Lung (tissue), 11 donors: ENCODE measurements at regions not wholly inside any gene's neighbourhood (a gene's known extent, or its start where the extent isn't known, plus 50 kb on each side); places are given as distances from the start of the nearest gene placed in this dataset.

Experiments used
- ATAC-seq: fragments of 200-7000 bp; cut with Tn5 transposase; one replicate; pipeline ENCODE4 v1.9.1; 2020; ENCODE audit warnings: moderate number of reproducible peaks; ENCODE audit not compliant: insufficient read depth, low FRiP score
- DNase-seq, 3 donors: peaks; one replicate each; pipeline ENCODE4 v3.0.0-alpha.2; 2013 to 2017
- H3K27ac ChIP-seq, 2 donors: one replicate each; pipeline ENCODE4 v1.5.1; 2013; ENCODE audit warnings: mild to moderate bottlenecking in 2 of 2, moderate library complexity in 2 of 2, control low read depth in 1 of 2, inconsistent platforms in 1 of 2, low read depth in 1 of 2, low read length in 1 of 2
- H3K27me3 ChIP-seq, 3 donors: one replicate each; pipeline ENCODE4 v1.5.1; 2013; ENCODE audit warnings: low read length in 2 of 3; ENCODE audit not compliant: control insufficient read depth in 3 of 3, insufficient read depth in 3 of 3
- H3K36me3 ChIP-seq, 4 donors: one replicate each; pipeline ENCODE4 v1.5.1; 2013; ENCODE audit warnings: low read length in 4 of 4, mild to moderate bottlenecking in 1 of 4, moderate library complexity in 1 of 4; ENCODE audit not compliant: control insufficient read depth in 4 of 4, insufficient read depth in 4 of 4
- H3K4me1 ChIP-seq, 5 donors: one replicate each; pipeline ENCODE4 v1.5.1; 2013; ENCODE audit warnings: low read length in 5 of 5, mild to moderate bottlenecking in 2 of 5, moderate library complexity in 1 of 5; ENCODE audit not compliant: control insufficient read depth in 5 of 5, insufficient read depth in 5 of 5
- H3K4me3 ChIP-seq: one replicate; pipeline ENCODE4 v1.5.1; 2013; ENCODE audit warnings: mild to moderate bottlenecking, control low read depth, moderate library complexity
- H3K9ac ChIP-seq, 2 donors: one replicate each; pipeline ENCODE4 v1.5.1; 2013; ENCODE audit warnings: low read length in 2 of 2, control low read depth in 1 of 2; ENCODE audit not compliant: insufficient read depth in 1 of 2
- H3K9me3 ChIP-seq, 4 donors: one replicate each; pipeline ENCODE4 v1.5.1; 2013; ENCODE audit warnings: low read length in 3 of 4, mild to moderate bottlenecking in 1 of 4, moderate library complexity in 1 of 4; ENCODE audit not compliant: control insufficient read depth in 4 of 4, insufficient read depth in 3 of 4
- WGBS, 2 donors: extraction: QIAGEN DNeasy Blood & Tissue Kit; methylation state at CpG; one replicate each; pipeline ENCODE4 v1.1.7; 2013; 5-methylcytosine and 5-hydroxymethylcytosine counted together
- TF ChIP-seq, protein P1 (sequence below): IDR thresholded peaks from 2 replicates; pipeline ENCODE4 v1.5.1; 2012; ENCODE audit warnings: mild to moderate bottlenecking; ENCODE audit errors: control extremely low read depth, extremely low read depth
- donor health status: control.
- donor health status: control.
- donor health status: Bipolar disorder and iron deficiency.
- donor health status: healthy.
- donor health status: DM: yes; HTN: yes; CAD: no.

DNA sequence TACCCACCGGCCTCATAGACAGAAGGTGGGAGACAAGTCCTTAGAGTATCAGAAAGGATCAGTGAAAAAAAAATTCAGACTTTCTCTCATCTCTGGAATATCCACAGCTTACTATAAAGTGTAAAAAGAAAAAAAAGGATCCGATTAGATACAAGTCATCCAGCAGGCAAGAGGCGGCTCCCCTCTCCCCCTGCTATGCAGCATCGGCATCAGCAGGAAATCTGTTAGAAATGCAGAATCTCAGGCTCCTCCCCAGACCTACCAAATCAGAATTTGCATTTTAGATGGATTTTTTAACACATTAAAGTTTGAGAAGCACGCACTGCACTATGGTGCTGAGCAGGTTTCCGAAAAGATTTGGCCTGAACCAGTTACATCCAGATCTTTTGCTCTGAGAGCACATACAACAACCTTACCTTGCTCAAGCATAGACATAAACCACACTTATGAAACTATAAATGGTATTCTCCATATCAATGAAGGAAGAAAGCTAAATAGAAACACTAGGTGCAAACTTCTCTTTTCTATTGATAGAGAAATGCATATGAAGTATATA, 117.0 kb upstream of the POU3F2 start:
- Histone ChIP-seq H3K9ac (no peak overlapping the region), H3K4me3 (no peak overlapping the region), H3K36me3 (no peaks in the 10 kb centered on the region), H3K27me3 (no peaks in the 10 kb centered on the region), H3K27ac (no peak overlapping the region), H3K9me3 (peaks cover 0 to 2% (median 0%) of the 10 kb centered on the region in 4 donors), H3K4me1 (no peaks in the 10 kb centered on the region)
- ATAC-seq = no peak
- DNase-seq = no peak
- WGBS, 2 donors = 36 to 46% methylated on average over 6 of the region's 6 CpGs
- TF ChIP-seq, protein P1, sequence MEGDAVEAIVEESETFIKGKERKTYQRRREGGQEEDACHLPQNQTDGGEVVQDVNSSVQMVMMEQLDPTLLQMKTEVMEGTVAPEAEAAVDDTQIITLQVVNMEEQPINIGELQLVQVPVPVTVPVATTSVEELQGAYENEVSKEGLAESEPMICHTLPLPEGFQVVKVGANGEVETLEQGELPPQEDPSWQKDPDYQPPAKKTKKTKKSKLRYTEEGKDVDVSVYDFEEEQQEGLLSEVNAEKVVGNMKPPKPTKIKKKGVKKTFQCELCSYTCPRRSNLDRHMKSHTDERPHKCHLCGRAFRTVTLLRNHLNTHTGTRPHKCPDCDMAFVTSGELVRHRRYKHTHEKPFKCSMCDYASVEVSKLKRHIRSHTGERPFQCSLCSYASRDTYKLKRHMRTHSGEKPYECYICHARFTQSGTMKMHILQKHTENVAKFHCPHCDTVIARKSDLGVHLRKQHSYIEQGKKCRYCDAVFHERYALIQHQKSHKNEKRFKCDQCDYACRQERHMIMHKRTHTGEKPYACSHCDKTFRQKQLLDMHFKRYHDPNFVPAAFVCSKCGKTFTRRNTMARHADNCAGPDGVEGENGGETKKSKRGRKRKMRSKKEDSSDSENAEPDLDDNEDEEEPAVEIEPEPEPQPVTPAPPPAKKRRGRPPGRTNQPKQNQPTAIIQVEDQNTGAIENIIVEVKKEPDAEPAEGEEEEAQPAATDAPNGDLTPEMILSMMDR = no peak

DNA sequence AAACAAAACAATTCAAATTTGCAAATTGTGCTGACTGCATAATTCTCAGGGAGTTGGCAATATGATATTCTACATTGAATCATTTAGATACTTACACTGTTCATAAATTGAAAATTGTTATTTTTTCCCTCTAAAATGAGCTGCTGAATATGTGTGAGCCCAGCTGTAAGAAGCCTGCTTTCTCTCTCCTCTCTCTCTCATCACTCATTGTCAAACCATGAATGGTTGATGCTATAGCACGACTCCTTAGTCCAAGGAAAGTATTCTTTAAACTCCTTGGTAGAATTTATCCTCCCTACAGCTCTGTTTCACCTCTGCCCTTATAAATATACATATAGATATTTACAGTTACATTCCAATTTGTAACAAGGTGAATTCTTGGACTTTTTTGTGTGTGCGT, 116.4 kb upstream of the POU3F2 start:
- Histone ChIP-seq H3K9ac (no peak overlapping the region), H3K27me3 (no peaks in the 10 kb centered on the region), H3K4me1 (no peaks in the 10 kb centered on the region), H3K9me3 (peaks cover 0 to 2% (median 0%) of the 10 kb centered on the region in 4 donors), H3K27ac (no peak overlapping the region), H3K4me3 (no peak overlapping the region), H3K36me3 (no peaks in the 10 kb centered on the region)
- 68 to 78% methylated on average over 2 of the region's 2 CpGs for WGBS, 2 donors
- DNase-seq (no peak), ATAC-seq (no peak)
- TF ChIP-seq, protein P1 = no peak

DNA sequence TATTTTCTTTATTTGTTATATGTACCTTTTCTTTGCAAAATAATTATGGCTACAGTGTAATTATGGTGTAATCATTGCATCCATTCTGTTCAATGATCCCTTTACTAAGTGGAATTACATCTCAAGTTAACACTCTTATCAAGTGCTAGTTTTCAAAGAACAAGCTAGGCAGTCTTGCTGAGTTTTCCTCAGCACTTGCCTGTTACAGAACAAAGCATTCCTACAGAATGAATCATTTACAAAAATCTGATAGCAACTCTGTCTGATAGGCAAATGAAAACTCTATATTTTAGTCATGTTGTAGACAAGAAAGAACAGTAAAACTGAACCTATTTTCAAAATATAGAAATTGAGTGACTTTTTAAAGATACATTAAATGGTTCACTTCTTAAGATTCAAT, 109.8 kb upstream of the POU3F2 start:
- no peak overlapping the region for H3K9ac ChIP-seq
- no peak overlapping the region for H3K4me3 ChIP-seq
- DNase-seq (peak in 2 of 3 donors; percentile 20 to 55), ATAC-seq (no peak)
- no peaks in the 10 kb centered on the region for H3K27me3 ChIP-seq
- no peaks in the 10 kb centered on the region for H3K36me3 ChIP-seq
- H3K4me1 ChIP-seq = no peaks in the 10 kb centered on the region
- H3K9me3 ChIP-seq = no peaks in the 10 kb centered on the region
- no peak overlapping the region for H3K27ac ChIP-seq
- TF ChIP-seq, protein P1 = no peak

DNA sequence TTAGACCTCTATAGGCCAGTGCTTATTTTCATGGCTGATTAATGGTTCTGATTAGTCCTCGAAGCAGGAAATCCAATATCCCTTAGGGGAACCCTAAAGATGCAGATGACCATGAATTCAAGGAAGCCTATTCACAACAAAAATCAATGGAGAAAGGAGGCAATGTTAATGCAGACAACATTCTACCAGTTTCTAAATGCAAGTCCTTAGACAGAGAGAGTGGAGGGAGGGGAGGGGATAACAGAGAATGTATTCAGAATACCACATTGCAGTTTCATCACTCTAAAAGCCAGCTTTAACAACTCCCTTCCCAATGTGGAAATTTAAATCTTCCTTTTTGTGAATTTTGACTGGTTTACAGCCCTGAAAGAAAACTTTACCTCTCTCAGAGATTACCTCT, 87.1 kb upstream of the POU3F2 start:
- ATAC-seq = no peak
- Histone ChIP-seq H3K4me1 (no peaks in the 10 kb centered on the region), H3K9me3 (no peaks in the 10 kb centered on the region)

More for the DNA sequence above, 87.1 kb upstream of the POU3F2 start:
- no peak overlapping the region for H3K4me3 ChIP-seq
- H3K27ac ChIP-seq = no peak overlapping the region
- 67 to 69% methylated on average over 1 of the region's 1 CpG for WGBS, 2 donors
- H3K9ac ChIP-seq = no peak overlapping the region
- TF ChIP-seq, protein P1 = no peak
- H3K27me3 ChIP-seq = no peaks in the 10 kb centered on the region
- no peaks in the 10 kb centered on the region for H3K36me3 ChIP-seq
- no peak for DNase-seq
